ENCODE measurements at regions not wholly inside any gene's neighbourhood (a gene's known extent, or its start where the extent isn't known, plus 50 kb on each side); places are given as distances from the start of the nearest gene placed in this dataset.
"Not testable (repeated sequence)": the region's sequence is repeated elsewhere in the genome, so short reads cannot be mapped to it uniquely, and the experiment has no call there.

DNA sequence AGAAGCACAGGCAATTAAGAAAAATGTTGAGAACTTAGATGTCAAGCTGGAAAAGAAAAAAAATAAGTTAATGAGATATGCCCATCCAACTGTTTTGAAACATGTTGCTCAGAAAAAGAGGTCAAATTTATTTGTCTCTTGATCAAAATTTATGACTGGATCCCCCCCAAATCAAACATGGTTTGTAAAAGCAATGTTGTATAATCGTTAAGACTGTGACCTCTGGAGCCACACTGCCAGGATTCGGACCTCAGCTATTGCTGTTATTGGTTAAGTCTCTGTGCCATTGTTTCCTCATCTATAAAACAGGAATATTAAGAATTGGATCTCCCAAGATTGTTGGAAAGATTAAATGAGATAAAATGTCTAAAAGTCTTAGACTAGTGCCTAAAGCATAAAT lies 51.9 kb upstream of the LRRK2 start:
- intact Hi-C loops (cut with DNase I) = no loop called here
- Histone ChIP-seq H3K4me3 (no peak overlapping the region), H3K9me3 (no peaks in the 10 kb centered on the region), H3K4me1 (no peaks in the 10 kb centered on the region), H3K27me3 (no peaks in the 10 kb centered on the region), H3K36me3 (replicated peaks in 1 of 2; ENCODE audit: insufficient read depth in 1 of 2, low read depth in 2 of 2) (no peaks in the 10 kb centered on the region), H3K27ac (no peak overlapping the region)
- WGBS, 2 donors = 37 to 60% methylated on average over 2 of the region's 2 CpGs
- TF ChIP-seq POLR2A (IDR thresholded peaks at IDR 0.05) = no peak
- TF ChIP-seq, protein P1, sequence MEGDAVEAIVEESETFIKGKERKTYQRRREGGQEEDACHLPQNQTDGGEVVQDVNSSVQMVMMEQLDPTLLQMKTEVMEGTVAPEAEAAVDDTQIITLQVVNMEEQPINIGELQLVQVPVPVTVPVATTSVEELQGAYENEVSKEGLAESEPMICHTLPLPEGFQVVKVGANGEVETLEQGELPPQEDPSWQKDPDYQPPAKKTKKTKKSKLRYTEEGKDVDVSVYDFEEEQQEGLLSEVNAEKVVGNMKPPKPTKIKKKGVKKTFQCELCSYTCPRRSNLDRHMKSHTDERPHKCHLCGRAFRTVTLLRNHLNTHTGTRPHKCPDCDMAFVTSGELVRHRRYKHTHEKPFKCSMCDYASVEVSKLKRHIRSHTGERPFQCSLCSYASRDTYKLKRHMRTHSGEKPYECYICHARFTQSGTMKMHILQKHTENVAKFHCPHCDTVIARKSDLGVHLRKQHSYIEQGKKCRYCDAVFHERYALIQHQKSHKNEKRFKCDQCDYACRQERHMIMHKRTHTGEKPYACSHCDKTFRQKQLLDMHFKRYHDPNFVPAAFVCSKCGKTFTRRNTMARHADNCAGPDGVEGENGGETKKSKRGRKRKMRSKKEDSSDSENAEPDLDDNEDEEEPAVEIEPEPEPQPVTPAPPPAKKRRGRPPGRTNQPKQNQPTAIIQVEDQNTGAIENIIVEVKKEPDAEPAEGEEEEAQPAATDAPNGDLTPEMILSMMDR (IDR thresholded peaks at IDR 0.05) = no peak
- ATAC-seq (no peak), DNase-seq (no peak)

DNA sequence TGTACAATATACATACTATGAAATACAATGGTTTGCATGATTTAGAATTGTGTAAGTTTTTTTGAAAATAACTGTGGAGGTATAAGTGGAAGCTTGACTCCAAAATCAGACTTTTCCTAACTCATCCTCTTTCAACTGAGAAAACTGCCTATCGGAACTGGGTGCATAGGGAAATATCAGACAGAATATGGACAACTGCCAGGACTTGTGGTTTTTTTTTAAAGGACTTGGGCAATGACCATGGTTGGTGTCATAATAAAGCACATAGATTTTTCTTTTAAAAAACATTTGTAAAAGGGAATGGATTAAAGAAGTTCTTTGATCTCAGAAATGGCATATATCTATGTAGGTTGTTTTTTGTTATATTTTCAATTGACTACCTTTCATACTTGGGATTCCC lies 53.3 kb upstream of the LRRK2 start:
- ATAC-seq (no peak), DNase-seq (no peak)
- Histone ChIP-seq H3K36me3 (replicated peaks in 1 of 2; ENCODE audit: insufficient read depth in 1 of 2, low read depth in 2 of 2) (no peaks in the 10 kb centered on the region), H3K4me3 (no peak overlapping the region), H3K27ac (no peak overlapping the region), H3K27me3 (no peaks in the 10 kb centered on the region), H3K4me1 (no peaks in the 10 kb centered on the region), H3K9me3 (no peaks in the 10 kb centered on the region)
- 54 to 85% methylated on average over 1 of the region's 1 CpG for WGBS, 2 donors
- TF ChIP-seq, protein P1 (IDR thresholded peaks at IDR 0.05) = no peak
- no peak for TF ChIP-seq POLR2A (IDR thresholded peaks at IDR 0.05)
- intact Hi-C loops (cut with DNase I) = no loop called here

DNA sequence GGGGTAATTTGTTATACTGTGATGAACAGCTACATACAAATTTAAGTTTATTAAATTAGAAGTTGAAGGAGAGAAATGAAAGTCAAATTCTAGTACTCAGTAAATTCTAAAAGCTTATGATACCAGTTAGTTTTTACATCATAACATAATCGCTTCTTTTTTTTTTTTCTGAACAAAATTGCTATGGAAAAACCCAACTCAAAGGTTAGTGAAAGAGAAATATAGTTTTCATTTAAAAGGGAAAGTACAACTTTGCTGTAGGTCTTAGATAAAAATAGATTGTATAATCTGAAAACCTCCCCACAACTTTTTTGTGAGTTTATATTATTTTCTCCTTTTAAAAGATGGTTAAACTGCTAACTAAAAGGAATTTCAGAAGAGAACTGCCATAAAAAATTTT lies 53.7 kb upstream of the LRRK2 start:
- ATAC-seq (no peak), DNase-seq (no peak)
- H3K4me3 ChIP-seq = no peak overlapping the region
- TF ChIP-seq POLR2A (IDR thresholded peaks at IDR 0.05) = no peak
- TF ChIP-seq, protein P1 (IDR thresholded peaks at IDR 0.05) = no peak
- H3K36me3 ChIP-seq (replicated peaks in 1 of 2; ENCODE audit: insufficient read depth in 1 of 2, low read depth in 2 of 2) = no peaks in the 10 kb centered on the region
- no peaks in the 10 kb centered on the region for H3K27me3 ChIP-seq
- H3K27ac ChIP-seq = no peak overlapping the region
- no peaks in the 10 kb centered on the region for H3K9me3 ChIP-seq
- WGBS, 2 donors = 82 to 86% methylated on average over 1 of the region's 1 CpG
- no peaks in the 10 kb centered on the region for H3K4me1 ChIP-seq
- intact Hi-C loops (cut with DNase I) = no loop called here

DNA sequence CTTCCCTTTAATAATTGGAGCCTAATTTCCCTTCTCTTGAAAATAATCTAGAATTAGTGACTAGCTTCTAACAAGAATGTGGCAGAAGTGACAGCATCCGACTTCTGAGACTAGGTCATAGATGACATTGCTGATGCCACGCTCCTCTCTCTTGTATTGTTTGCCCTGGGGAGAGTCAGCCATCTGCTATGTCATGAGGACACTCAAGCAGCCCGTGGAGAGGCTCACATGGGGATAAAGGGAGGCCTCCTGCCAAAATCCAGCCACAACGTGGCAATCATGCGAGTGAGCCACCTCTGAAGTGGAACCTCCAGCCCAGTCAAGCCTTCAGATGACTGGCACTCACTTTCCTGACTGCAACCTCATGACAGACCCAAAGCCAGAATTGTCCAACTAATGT lies 54.2 kb upstream of the LRRK2 start:
- no peaks in the 10 kb centered on the region for H3K4me1 ChIP-seq
- WGBS, 2 donors = 72 to 81% methylated on average over 5 of the region's 5 CpGs
- no peaks in the 10 kb centered on the region for H3K9me3 ChIP-seq
- H3K36me3 ChIP-seq (replicated peaks in 1 of 2; ENCODE audit: insufficient read depth in 1 of 2, low read depth in 2 of 2) = no peaks in the 10 kb centered on the region
- ATAC-seq (no peak), DNase-seq (no peak)
- no peak overlapping the region for H3K4me3 ChIP-seq
- TF ChIP-seq, protein P1 (IDR thresholded peaks at IDR 0.05) = no peak
- TF ChIP-seq POLR2A (IDR thresholded peaks at IDR 0.05) = no peak
- intact Hi-C loops (cut with DNase I) = no loop called here
- no peaks in the 10 kb centered on the region for H3K27me3 ChIP-seq
- H3K27ac ChIP-seq = no peak overlapping the region

DNA sequence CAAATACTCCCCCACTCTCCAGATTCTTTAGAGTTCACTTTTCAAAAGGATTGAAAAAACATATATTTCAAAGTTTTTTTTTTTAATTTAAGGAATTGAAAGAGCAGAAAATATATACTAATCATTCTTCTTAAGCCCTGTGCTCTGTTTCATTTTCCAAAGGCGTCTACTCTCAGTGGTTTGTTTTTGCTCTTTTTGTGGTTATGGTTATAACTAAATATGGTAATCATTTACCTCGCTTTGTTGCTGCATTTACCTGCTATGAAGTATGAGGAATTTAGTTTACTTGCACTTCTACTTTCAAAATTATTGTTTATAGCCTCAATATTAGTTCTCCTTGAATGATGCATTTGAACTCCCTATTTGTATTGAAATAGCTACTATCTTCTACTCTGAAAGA lies 55.9 kb upstream of the LRRK2 start:
- Histone ChIP-seq H3K4me3 (no peak overlapping the region), H3K4me1 (no peaks in the 10 kb centered on the region), H3K27me3 (no peaks in the 10 kb centered on the region), H3K27ac (no peak overlapping the region), H3K36me3 (replicated peaks in 1 of 2; ENCODE audit: insufficient read depth in 1 of 2, low read depth in 2 of 2) (no peaks in the 10 kb centered on the region), H3K9me3 (no peaks in the 10 kb centered on the region)
- TF ChIP-seq, protein P1 (IDR thresholded peaks at IDR 0.05) = no peak
- no peak for TF ChIP-seq POLR2A (IDR thresholded peaks at IDR 0.05)
- no peak for ATAC-seq
- 44 to 58% methylated on average over 2 of the region's 2 CpGs for WGBS, 2 donors
- no peak for DNase-seq
- intact Hi-C loops (cut with DNase I) = no loop called here

DNA sequence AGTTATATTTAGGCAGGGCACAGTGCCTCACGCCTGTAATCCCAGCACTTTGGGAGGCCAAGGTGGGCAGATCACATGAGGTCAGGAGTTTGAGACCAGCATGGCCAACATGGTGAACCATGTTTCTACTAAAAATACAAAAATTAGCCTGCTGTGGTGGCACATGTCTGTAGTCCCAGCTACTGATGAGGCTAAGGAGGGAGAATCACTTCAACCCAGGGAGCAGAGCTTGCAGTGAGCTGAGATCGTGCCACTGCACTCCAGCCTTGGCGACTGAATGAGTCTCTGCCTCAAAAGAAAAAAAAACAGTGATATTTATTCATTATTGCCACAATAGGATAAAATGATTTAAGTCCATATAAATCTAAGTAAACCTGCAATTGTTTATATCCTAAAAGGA lies 56.4 kb upstream of the LRRK2 start:
- H3K27me3 ChIP-seq; ATAC-seq; intact Hi-C loops (cut with DNase I); H3K4me3 ChIP-seq; DNase-seq; H3K27ac ChIP-seq; H3K36me3 ChIP-seq (replicated peaks in 1 of 2; ENCODE audit: insufficient read depth in 1 of 2, low read depth in 2 of 2); H3K4me1 ChIP-seq; H3K9me3 ChIP-seq: not testable (repeated sequence)
- WGBS, 2 donors = 90 to 94% methylated on average over 3 of the region's 3 CpGs
